ENCODE measurements at regions not wholly inside any gene's neighbourhood (a gene's known extent, or its start where the extent isn't known, plus 50 kb on each side); places are given as distances from the start of the nearest gene placed in this dataset.
A peak's percentile ranks its signal among the peaks of the same experiment; 100 is the strongest.

DNA sequence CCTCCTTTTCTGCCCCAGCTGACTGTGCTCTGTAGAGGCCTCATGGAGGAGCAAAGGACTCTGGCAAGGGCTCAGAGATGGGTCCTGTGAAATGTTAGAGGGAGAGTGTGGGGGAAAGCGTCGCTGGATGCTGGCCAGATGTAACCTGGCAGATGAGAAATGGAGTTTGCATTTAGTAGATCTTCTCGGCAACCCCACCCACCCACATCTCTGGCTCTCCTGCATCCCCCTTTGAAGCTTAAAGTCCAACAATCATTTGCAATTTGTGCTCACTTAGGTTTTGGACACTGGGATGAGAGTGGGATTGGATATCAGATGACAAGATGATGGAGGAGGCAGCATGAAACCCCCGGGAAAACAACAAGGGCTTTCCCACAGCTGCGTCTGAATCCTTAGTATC, 523.6 kb upstream of the MCTP2 start:
- Histone ChIP-seq H3K4me3 (no peak overlapping the region), H3K27me3 (no peaks in the 10 kb centered on the region), H3K4me1 (peaks cover 0 to 11% (median 0%) of the 10 kb centered on the region in 4 donors), H3K9me3 (no peaks in the 10 kb centered on the region), H3K36me3 (no peaks in the 10 kb centered on the region), H3K27ac (no peak overlapping the region)
- TF ChIP-seq POLR2A (IDR thresholded peaks at IDR 0.05) (no peak), EP300 (IDR thresholded peaks at IDR 0.05) (no peak)
- TF ChIP-seq, protein P1, sequence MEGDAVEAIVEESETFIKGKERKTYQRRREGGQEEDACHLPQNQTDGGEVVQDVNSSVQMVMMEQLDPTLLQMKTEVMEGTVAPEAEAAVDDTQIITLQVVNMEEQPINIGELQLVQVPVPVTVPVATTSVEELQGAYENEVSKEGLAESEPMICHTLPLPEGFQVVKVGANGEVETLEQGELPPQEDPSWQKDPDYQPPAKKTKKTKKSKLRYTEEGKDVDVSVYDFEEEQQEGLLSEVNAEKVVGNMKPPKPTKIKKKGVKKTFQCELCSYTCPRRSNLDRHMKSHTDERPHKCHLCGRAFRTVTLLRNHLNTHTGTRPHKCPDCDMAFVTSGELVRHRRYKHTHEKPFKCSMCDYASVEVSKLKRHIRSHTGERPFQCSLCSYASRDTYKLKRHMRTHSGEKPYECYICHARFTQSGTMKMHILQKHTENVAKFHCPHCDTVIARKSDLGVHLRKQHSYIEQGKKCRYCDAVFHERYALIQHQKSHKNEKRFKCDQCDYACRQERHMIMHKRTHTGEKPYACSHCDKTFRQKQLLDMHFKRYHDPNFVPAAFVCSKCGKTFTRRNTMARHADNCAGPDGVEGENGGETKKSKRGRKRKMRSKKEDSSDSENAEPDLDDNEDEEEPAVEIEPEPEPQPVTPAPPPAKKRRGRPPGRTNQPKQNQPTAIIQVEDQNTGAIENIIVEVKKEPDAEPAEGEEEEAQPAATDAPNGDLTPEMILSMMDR (IDR thresholded peaks at IDR 0.05): no peak
- WGBS, 2 donors: 71 to 87% methylated on average over 5 of the region's 5 CpGs
- no peak for DNase-seq (ENCODE audit: low spot score in 2 of 2)

DNA sequence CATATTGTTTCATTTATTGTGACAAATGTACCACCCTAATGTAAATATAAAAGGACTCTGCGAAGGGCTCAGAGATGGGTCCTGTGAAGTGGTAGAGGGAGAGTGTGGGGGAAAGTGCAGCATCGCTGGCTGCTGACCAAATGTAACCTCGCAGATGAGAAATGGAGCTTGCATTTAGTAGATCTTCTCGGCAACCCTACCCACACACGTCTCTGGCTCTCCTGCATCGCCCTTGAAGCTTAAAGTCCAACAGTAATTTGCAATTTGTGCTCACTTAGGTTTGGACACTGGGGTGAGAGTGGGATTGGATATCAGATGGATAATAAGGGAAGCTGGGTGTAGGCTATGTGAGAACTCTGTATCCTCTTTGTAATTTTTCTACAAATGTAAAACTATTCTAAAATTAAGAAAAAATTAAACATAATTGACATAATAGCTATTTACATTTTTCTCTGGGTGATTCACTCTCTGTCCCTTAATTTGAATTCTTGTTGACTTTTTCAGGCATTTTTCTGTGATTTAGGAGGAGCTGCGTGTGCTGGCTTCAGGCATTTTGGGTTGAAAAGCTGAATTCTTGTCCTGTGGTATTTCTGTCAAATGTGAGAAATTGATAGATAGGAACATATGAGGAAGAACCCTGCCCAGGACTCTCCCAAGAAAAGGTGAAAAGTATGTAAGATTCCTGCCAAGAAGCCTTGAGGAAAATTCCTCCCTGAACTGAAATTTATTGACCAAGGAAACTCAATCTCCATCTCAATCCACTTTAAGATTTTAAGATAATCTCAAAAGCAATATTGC, 524.7 kb upstream of the MCTP2 start:
- Histone ChIP-seq H3K27ac (no peak overlapping the region), H3K4me3 (no peak overlapping the region), H3K27me3 (no peaks in the 10 kb centered on the region), H3K9me3 (no peaks in the 10 kb centered on the region), H3K4me1 (peaks cover 0 to 11% (median 0%) of the 10 kb centered on the region in 4 donors), H3K36me3 (no peaks in the 10 kb centered on the region)
- no peak for TF ChIP-seq EP300 (IDR thresholded peaks at IDR 0.05)
- TF ChIP-seq, protein P1 (IDR thresholded peaks at IDR 0.05): no peak
- TF ChIP-seq POLR2A (IDR thresholded peaks at IDR 0.05): no peak
- peak in 1 of 2 donors; percentile 9 for DNase-seq (ENCODE audit: low spot score in 2 of 2)
- WGBS, 2 donors: 44 to 46% methylated on average over 7 of the region's 7 CpGs

DNA sequence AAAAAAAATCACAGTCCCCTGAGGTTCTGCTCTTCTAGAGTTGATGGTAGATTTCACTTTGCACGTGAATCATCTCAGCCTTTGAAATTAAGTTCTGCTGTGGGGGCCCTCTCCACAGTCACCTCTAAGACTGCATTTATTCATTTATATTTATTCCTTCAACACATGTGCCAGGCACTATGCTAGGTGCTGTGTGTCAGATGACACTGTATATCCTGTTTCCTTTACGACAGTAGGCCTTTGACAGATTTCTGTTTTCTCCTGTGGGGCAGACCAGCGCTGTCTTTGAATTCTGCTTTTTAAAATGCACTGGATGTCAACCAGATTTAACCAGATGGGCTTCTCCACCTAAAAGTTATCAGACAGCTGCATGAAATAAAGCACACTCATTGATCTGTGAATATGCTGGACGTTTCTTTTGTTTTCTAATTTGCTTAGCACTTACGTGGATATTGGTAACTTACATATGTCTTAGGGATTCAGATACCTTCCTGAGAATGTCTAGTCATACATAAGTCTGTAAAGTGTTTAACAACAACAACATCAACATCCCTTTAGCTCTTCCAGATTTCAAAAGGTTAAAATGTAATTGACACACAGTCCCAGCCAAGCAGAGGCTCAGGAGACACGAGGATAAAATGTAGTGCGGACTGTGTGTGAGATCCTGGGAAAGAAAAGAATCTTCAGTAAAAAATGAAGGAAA, 525.5 kb upstream of the MCTP2 start:
- WGBS, 2 donors: 66 to 70% methylated on average over 7 of the region's 7 CpGs

DNA sequence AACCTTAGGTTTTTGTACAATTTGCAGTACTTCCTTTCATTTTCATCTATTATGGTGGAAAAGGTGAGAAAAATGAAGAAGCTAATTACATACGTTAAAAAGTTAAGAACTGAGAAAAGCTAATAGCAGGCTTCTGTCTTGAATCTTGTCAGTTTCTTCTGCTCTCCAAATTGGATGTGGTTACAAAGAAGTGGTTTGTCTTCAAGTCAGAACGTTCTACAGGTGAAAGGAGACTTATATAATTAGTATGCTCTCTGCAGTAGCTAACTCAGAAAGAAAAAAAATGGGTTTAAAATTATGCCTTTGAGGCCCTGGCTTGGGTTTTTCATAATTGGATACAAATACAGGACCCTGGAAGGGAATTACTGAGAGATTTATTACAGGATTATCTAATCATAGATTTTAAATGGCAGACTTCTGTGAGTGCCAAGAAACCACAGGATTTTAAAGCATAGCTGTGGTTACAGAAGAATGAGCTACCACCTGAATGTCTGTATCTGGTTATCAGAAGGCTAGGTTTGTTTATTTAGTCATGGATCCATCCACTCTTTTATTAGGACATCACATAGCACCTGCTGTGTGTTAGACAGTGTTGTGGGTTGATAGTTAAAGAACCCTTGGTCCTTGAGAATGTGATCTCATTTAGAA, 528.1 kb upstream of the MCTP2 start:
- WGBS, 2 donors: 64 to 66% methylated on average over 2 of the region's 2 CpGs
- H3K36me3 ChIP-seq: no peaks in the 10 kb centered on the region

More for the DNA sequence above, 525.5 kb upstream of the MCTP2 start:
- H3K9me3 ChIP-seq: no peaks in the 10 kb centered on the region
- no peaks in the 10 kb centered on the region for H3K27me3 ChIP-seq
- TF ChIP-seq, protein P1 (IDR thresholded peaks at IDR 0.05): no peak
- TF ChIP-seq EP300 (IDR thresholded peaks at IDR 0.05): no peak
- no peak for TF ChIP-seq POLR2A (IDR thresholded peaks at IDR 0.05)
- no peaks in the 10 kb centered on the region for H3K36me3 ChIP-seq
- H3K4me1 ChIP-seq: peaks cover 0 to 11% (median 0%) of the 10 kb centered on the region in 4 donors
- H3K4me3 ChIP-seq: no peak overlapping the region
- no peak overlapping the region for H3K27ac ChIP-seq
- DNase-seq (ENCODE audit: low spot score in 2 of 2): no peak

More for the DNA sequence above, 528.1 kb upstream of the MCTP2 start:
- Histone ChIP-seq H3K4me3 (no peak overlapping the region), H3K9me3 (peaks cover 0 to 3% (median under 1%) of the 10 kb centered on the region in 4 donors), H3K27me3 (no peaks in the 10 kb centered on the region), H3K27ac (no peak overlapping the region), H3K4me1 (peaks cover 0 to 11% (median 0%) of the 10 kb centered on the region in 4 donors)
- no peak for DNase-seq (ENCODE audit: low spot score in 2 of 2)
- TF ChIP-seq EP300 (IDR thresholded peaks at IDR 0.05) (no peak), POLR2A (IDR thresholded peaks at IDR 0.05) (no peak)
- TF ChIP-seq, protein P1 (IDR thresholded peaks at IDR 0.05): no peak

Data from tibial nerve (tissue), 4 donors.